Germinal center (tissue), 1 donor: ENCODE measurements at regions not wholly inside any gene's neighbourhood (a gene's known extent, or its start where the extent isn't known, plus 50 kb on each side); places are given as distances from the start of the nearest gene placed in this dataset.

Experiments
- DNase-seq: peaks from one replicate; pipeline ENCODE4 v3.0.0; 2012; ENCODE audit warnings: mixed read lengths, low spot score

GRCh38 chr22:47568700-47569099, 806.2 kb downstream of the TBC1D22A start:
- no peak for DNase-seq

- no peak for DNase-seq
Measured at GRCh38 chr22:47567126-47568090, 805.0 kb downstream of the TBC1D22A start.

- no peak for DNase-seq
Measured at GRCh38 chr22:47566491-47566890, 804.0 kb downstream of the TBC1D22A start.

GRCh38 chr22:47565607-47566006, 803.2 kb downstream of the TBC1D22A start:
- DNase-seq: no peak

- DNase-seq: no peak
Measured at GRCh38 chr22:47564651-47565434, 802.4 kb downstream of the TBC1D22A start.

DNA sequence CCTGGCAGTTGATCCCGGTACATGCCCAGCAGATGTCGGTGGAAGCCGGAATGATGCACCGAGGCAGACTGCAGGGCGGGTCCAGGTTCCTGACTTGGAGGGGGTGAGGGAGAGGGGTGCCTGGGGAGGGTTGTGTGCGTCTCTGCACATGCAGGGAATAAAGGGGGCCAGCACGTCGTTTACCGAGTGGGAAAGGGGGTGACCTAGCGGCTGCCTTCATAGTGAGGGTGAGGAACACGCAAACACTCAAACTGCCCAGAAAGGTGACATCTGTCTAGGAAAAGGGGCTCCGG, 801.7 kb downstream of the TBC1D22A start:
- DNase-seq: no peak

- no peak for DNase-seq
Measured at GRCh38 chr22:47563406-47564157, 801.1 kb downstream of the TBC1D22A start.

DNA sequence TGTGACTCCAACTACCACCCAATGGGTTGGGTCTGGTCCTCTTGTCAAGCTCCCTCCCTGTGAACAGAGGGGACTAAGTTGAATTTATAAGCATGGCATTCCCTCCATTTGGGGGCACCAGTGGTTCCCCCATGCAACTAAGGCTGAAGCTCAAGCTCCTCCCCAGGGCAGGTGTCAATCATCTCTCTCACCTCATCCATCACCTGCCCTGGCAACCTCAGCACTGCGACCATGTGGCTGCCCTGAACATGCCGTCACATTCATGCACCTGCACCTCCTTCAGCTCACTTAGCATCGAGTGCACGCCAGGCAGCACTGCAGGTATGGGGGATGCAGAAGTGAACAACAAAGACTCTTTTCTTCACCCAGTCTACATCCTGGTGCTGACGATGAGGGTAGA, 799.3 kb downstream of the TBC1D22A start:
- DNase-seq: no peak

- no peak for DNase-seq
Measured at GRCh38 chr22:47561115-47561675, 798.7 kb downstream of the TBC1D22A start.

DNA sequence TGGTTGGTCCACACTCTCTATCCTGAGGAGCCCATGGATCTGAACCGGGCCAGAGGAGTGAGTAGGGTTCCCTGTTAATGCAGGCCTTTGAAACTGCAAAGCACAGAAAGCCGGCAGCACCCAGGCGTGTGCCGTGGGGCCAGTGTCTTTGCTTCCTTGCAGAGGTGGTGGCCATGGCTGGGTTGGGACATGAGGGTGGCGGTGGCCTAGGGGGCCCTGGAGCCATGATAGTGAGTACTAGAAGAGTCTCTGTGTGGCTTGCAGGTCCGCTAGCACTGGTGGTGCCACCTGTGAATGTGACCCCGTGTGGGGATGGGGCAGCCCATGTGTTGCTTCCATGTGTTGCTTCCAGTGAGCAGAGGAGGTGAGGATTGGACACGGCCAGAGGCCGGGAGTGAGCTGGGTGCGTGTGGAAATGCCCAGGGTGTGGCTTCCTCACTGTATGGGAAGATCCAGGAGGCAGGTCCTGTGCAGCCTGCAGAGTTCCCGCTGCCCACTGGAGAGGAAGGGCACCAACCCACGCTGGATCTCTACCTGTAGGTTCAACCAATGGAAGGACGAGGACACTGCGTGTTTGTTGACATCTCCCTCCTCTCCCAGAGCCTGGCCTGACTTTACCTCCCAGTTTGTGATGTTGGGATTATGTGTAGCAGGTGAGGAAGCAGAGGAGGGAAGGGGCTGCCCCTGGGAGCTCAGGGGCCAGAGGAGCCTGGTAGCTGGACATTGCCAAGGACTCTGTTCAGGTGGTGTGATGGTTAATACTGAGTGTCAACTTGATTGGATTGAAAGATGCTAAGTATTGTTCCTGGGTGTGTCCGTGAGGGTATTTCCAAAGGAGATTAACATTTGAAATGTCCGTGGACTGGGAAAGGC, 796.6 kb downstream of the TBC1D22A start:
- DNase-seq: no peak

GRCh38 chr22:47556473-47556872, 794.0 kb downstream of the TBC1D22A start:
- DNase-seq: no peak

- DNase-seq: no peak
Measured at GRCh38 chr22:47553436-47553835, 791.0 kb downstream of the TBC1D22A start.

DNA sequence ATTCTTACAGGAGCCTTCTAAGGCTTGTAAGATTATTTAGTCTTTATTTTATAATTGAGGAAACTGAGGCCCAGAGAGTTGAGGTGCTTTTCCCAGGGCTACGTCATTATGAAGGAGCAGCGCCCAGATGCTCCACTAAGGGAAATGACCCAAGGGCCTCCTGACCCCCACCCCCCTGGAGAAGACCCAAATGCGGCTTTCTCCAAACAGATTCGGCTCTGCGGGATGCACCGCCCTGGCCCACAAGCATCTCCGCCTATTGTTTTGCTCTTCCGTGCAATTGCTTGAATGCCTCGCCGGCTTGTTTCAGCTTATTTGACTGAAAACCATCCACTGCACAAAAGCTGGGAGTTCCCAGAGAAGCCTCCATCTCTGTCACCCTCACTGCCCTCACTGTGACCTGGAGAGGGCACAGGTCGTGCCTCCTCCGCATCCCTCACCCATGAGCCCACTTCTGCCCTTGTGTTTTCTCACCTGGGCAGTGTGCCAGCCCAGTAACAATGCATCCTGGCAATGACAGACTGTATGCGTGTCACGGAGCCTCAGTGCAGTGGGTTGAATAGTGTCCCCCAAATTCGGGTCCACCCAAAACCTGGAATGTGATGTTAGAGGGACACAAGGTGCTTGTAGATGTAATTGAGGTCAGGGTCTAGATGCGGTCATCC, 790.2 kb downstream of the TBC1D22A start:
- no peak for DNase-seq

DNA sequence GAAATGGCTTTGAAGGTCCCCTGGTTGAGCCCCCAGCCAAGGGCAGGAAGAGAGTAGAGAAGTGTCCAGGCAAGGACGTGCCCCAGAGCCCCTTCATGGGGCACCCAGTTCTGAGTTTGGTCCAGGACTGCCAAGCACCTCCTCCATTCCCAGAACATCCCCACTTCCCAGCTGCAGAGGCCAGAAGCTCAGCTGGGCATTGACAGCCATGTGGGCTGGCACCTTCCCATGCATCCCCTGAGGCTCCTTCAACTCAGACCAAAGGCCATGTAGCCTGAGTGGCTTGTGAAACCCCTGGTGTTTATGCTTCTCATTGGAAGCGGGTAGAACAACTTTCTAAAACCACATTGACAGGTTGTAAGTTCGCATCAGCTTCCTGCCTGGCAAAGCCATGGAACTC, 789.6 kb downstream of the TBC1D22A start:
- DNase-seq: no peak

GRCh38 chr22:47551431-47551775, 789.0 kb downstream of the TBC1D22A start:
- DNase-seq: no peak

GRCh38 chr22:47550524-47551430, 788.3 kb downstream of the TBC1D22A start:
- no peak for DNase-seq

DNA sequence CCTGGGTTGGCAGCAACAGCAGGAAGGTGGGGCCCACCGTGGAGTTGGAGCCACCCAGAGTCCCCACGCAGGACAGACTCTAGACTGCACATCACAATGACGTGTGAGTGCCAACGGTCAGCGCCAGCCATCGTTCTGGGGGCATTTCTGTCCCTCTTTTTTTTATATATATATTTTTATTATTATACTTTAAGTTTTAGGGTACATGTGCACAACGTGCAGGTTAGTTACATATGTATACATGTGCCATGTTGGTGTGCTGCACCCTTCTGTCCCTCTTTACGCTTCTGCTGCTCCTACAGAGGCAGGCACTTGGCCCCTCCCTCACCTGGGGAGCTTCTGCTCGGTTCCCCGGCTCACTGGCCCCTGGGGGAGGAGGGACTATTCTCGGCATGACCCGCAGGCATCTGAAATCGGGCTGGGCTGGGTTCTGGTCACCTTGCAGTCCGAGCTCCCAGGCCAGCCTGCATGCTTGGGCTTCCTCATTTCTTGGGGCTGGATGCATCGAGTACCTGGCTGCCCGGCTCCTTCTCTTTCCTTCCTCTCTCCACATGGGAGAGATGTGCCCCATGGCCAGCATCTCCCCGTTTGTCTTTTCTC, 787.4 kb downstream of the TBC1D22A start:
- no peak for DNase-seq

GRCh38 chr22:47548953-47549740, 786.7 kb downstream of the TBC1D22A start:
- no peak for DNase-seq
